Stimulated activated CD4-positive, alpha-beta T cell treated with anti-CD3 and anti-CD28 coated beads, Interleukin-4, amount 100 ng/mL, for 4 hours (primary cell): ENCODE measurements at regions not wholly inside any gene's neighbourhood (a gene's known extent, or its start where the extent isn't known, plus 50 kb on each side); places are given as distances from the start of the nearest gene placed in this dataset.
"Not testable (repeated sequence)": the region's sequence is repeated elsewhere in the genome, so short reads cannot be mapped to it uniquely, and the experiment has no call there.

Experiments used
- DNase-seq, 2 experiments: peaks; one replicate each; pipeline ENCODE4 v3.0.0-alpha.2; 2020

- not testable (repeated sequence) for DNase-seq
These were observed 140.5 kb upstream of the ZNF322 start for GRCh38 chr6:26799903-26800633.

- DNase-seq, result not testable (repeated sequence)
These were observed 144.2 kb upstream of the ZNF322 start for GRCh38 chr6:26803762-26804161.

- DNase-seq, result not testable (repeated sequence)
These were observed 152.1 kb upstream of the ZNF322 start for GRCh38 chr6:26811486-26812116.

GRCh38 chr6:26818640-26819225, 159.2 kb upstream of the ZNF322 start:
- not testable (repeated sequence) for DNase-seq

- DNase-seq, result not testable (repeated sequence)
These were observed 168.4 kb upstream of the ZNF322 start for GRCh38 chr6:26827965-26828364.

DNA sequence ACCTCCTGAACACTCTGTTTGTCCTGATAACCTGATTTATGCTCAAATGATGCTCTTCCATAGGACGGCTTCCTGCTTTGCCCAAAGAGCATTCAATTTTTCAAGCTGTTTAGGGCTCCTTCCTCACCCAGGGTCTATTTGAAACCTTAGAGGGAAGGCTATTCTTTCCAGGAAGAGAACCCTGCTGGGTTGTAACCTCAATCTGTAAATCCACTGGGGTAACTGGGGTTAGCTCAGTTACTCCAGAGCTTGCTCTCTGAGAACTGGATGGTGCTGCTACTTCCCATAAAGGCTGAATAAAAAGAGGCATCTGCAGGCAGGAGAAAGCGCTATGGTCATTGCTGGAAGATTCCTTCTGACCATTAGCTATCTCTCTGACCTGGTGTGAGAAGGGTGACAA, 169.9 kb upstream of the ZNF322 start:
- DNase-seq, result not testable (repeated sequence)

- DNase-seq, result not testable (repeated sequence)
These were observed 171.4 kb upstream of the ZNF322 start for GRCh38 chr6:26830992-26831391.

DNA sequence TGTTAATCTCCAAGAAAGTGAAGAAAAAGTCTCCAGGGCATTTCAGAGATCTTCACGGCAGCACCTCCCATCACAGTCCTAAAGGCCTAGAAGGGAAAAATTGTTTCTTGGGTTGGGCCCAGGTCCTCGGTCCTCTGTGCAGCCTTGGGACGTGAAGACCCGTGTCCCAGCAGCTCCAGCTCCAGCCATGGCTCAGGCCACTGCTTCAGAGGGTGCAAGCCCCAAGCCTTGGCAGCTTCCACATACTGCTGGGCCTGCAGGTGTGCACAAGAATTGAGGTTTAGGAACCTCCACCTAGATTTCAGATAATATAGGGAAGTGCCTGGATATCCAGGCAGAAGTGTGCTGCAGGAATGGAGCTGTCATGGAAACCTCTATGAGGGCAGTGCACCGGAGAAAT, 176.2 kb upstream of the ZNF322 start:
- not testable (repeated sequence) for DNase-seq

- not testable (repeated sequence) for DNase-seq
These were observed 177.1 kb upstream of the ZNF322 start for GRCh38 chr6:26836657-26837056.

DNA sequence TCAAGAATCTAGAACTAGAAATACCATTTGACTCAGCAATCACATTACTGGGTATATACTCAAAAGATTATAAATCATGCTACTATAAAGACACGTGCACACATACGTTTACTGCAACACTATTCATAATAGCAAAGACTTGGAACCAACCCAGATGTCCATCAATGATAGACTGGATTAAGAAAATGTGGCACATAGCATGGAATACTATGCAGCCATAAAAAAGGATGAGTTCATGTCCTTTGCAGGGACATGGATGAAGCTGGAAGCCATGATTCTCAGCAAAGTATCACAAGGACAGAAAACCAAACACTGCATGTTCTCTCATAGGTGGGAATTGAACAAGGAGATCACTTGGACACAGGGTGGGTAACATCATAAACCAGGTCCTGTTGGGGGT, 185.3 kb upstream of the ZNF322 start:
- DNase-seq, result not testable (repeated sequence)

DNA sequence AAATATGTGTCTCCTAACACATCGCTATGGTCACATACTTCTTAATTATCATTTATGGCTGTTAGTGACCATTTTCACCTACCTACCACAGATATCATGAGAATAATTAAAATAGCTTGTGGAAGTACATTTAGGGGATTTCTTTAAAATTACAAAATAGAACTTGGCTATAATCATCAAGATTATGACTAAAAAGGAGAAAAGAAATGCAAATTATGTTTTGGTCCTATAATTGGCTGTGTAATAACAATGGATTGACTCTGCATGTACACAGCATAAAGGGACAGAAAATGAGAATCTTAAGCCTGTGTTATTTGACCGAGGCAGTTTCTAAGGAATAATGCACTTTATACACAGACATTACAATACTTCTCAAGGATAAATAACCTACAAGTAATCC, 197.7 kb upstream of the ZNF322 start:
- not testable (repeated sequence) for DNase-seq

- not testable (repeated sequence) for DNase-seq
These were observed 199.7 kb upstream of the ZNF322 start for GRCh38 chr6:26859067-26859770.

DNA sequence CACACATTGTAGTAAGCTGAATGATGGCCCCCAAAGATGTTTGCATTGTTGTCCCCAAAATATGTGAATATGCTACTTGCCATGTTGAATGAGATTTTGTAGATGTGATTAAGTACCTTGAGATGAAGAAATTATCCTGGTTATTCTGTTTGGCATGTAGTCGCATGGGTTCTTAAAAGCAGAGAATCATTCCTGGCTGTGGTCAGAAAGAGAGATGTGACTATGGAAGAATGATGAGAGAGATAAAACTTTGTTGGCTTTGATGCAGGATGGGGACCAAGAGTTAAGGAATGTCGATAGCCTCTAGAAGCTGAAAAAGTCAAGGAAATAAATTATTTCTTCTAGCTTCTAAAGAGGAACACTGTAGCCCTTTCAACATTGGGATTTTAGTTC, 200.2 kb upstream of the ZNF322 start:
- DNase-seq, result not testable (repeated sequence)

DNA sequence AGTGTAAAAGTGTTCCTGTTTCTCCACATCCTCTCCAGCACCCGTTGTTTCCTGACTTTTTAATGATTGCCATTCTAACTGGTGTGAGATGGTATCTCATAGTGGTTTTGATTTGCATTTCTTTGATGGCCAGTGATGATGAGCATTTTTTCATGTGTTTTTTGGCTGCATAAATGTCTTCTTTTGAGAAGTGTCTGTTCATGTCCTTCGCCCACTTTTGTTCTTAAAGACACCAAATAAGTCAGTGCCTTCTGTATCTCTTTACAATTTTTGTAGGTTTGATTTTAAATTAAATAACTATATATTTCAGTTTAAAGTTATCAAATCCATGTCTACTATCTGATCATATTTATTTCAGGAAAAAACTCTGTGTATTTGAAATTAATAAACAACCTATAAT, 202.4 kb upstream of the ZNF322 start:
- not testable (repeated sequence) for DNase-seq

- DNase-seq, result not testable (repeated sequence)
These were observed 204.1 kb upstream of the ZNF322 start for GRCh38 chr6:26863641-26864040.

DNA sequence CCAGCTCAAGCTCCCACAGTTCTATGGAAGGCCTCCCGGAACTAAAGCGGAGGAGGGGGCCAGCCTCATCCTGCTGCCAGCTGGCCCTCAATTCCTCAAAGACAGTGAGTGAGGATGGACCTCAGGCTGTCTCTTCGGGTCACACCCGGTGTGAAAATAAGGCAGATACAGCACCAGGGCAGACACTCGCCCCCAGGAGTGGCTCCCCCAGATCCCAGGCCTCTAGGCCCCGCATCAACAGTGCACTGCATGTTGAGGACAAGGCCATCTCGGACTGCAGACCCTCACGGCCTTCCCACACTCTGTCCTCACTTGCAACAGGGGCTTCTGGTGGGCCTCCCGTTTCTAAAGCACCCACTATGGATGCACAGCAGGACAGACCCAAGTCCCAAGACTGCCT, 239.2 kb upstream of the ZNF322 start:
- not testable (repeated sequence) for DNase-seq

DNA sequence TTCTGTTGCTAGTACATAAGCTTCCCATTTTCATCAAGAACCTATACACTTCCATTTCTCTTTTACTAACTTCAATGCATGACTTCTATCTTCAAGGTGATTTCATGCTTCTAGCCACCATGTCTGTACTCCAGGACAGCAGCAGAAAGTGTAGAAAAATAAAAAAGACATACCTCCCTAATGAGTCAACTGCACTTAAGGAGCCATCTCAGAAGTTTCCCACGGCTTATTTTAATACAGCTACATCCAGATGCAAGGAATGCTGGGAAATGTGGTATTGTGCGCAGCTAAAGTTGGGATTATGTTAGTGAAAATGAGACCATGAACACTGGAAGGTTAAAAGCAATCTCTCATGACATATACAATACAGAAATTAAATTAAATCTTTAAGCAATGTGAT, 264.7 kb upstream of the ZNF322 start:
- DNase-seq, result not testable (repeated sequence)

DNA sequence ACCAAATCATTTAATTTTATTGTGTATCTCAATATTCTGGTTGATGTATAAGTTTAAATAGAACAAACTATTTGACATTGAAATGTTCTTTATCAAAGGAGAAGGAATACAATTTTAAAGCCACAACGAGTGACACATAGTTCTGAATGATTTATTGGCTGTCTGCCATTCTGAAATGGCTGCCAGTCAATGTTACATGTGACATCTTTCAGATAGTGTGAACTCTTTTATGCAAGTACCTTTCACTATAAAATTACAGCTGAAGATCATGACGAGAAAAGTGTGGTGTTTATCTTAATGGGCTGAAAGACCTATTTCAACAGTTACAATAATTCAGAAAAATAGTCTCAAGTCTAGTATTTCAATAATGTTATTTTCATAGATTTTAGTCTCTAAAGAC, 268.6 kb upstream of the ZNF322 start:
- DNase-seq, result not testable (repeated sequence)

DNA sequence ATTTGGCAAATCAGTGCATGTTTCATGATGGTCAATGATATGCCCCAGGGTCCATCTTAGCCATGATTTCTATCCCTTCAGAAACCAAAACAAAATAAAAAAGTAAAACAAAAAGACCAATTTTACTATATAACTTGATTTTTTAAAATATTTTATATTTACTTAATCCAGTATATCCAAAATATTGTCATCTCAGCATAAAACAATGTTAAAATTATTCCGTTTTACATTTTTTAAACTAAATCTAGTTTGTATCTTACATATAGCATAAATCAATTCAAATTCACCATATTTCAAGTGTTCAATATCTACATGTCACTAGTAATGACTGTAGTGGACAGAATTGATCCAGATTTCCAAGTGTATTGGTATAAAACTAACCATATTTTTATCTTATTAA, 277.7 kb upstream of the ZNF322 start:
- DNase-seq, result not testable (repeated sequence)

- DNase-seq, result not testable (repeated sequence)
These were observed 291.7 kb upstream of the ZNF322 start for GRCh38 chr6:26951211-26951610.

- DNase-seq, result peak in 1 of 2 experiments; percentile 26
These were observed 291.4 kb upstream of the PRSS16 start for GRCh38 chr6:26956078-26956600.

GRCh38 chr6:26956601-26957184, 290.8 kb upstream of the PRSS16 start:
- peak; percentile 77 to 79 for DNase-seq
